IMR-90 (cell line): ENCODE measurements at regions not wholly inside any gene's neighbourhood (a gene's known extent, or its start where the extent isn't known, plus 50 kb on each side); places are given as distances from the start of the nearest gene placed in this dataset.

Source experiments
- ATAC-seq: fragments of 200-7000 bp; cut with Tn5 transposase; 2 replicates; pipeline ENCODE4 v1.9.1; 2020; ENCODE audit warnings: low read depth, mild to moderate bottlenecking, moderate library complexity
- BruUV-seq: library from RNA; stranded (reverse); fragments of 400-500 nt; replicated peaks from 2 replicates; lab custom pipeline; 2021; lab: Mats Ljungman, UMichigan
- CTCF ChIA-PET: fragments of 300-600 bp; formaldehyde crosslinking; extraction: SDS; loops from one replicate; lab custom pipeline; 2021; ENCODE audit warnings: antibody characterized with exemption; lab: Yijun Ruan, JAX
- POLR2A ChIA-PET: fragments of 300-600 bp; sonication (Branson Sonifier 250); formaldehyde crosslinking; loops from one replicate; lab custom pipeline; 2022; ENCODE audit warnings: antibody characterized with exemption; ENCODE audit not compliant: unreplicated experiment; lab: Charles Lee
- DNase-seq: peaks from one replicate; pipeline ENCODE4 v3.0.0; 2013
- H2AFZ ChIP-seq: replicated peaks from 2 replicates; pipeline ENCODE3; 2013; ENCODE audit warnings: low read length, mild to moderate bottlenecking; ENCODE audit not compliant: poor library complexity
- H2AK5ac ChIP-seq: 2 replicates; pipeline ENCODE4 v1.6.1; 2013; ENCODE audit warnings: low read depth, low read length, inconsistent platforms
- H2AK9ac ChIP-seq: replicated peaks from 2 replicates; pipeline ENCODE3; 2013; ENCODE audit warnings: mild to moderate bottlenecking, low read depth, low read length, moderate library complexity; ENCODE audit not compliant: poor library complexity
- H2BK120ac ChIP-seq: 2 replicates; pipeline ENCODE4 v1.6.1; 2013; ENCODE audit warnings: low read depth, low read length, inconsistent platforms
- H2BK15ac ChIP-seq: 3 replicates; pipeline ENCODE4 v1.6.1; 2013; ENCODE audit warnings: low read depth, low read length, inconsistent platforms
- H2BK20ac ChIP-seq: 2 replicates; pipeline ENCODE4 v1.6.1; 2013; ENCODE audit warnings: low read depth, mild to moderate bottlenecking, inconsistent platforms, low read length, moderate library complexity
- H2BK5ac ChIP-seq: 2 replicates; pipeline ENCODE4 v1.6.1; 2013; ENCODE audit warnings: mild to moderate bottlenecking, low read depth, low read length, inconsistent platforms; ENCODE audit not compliant: poor library complexity, severe bottlenecking
- H3K14ac ChIP-seq: replicated peaks from 2 replicates; pipeline ENCODE4 v1.6.1; 2013; ENCODE audit warnings: low read depth, low read length, inconsistent platforms
- H3K18ac ChIP-seq: 2 replicates; pipeline ENCODE4 v1.6.1; 2013; ENCODE audit warnings: low read depth, low read length, control low read depth
- H3K23ac ChIP-seq: 2 replicates; pipeline ENCODE4 v1.6.1; 2013; ENCODE audit warnings: low read depth, low read length, inconsistent platforms
- H3K27ac ChIP-seq: 2 replicates; pipeline ENCODE4 v1.5.1; 2013; ENCODE audit warnings: mild to moderate bottlenecking, control low read depth, low read length; ENCODE audit not compliant: insufficient read depth
- H3K27me3 ChIP-seq: 2 replicates; pipeline ENCODE4 v1.6.1; 2013; ENCODE audit warnings: low read length; ENCODE audit not compliant: control insufficient read depth, insufficient read depth
- H3K36me3 ChIP-seq: 2 replicates; pipeline ENCODE4 v1.6.1; 2013; ENCODE audit warnings: low read length, mixed read lengths; ENCODE audit not compliant: control insufficient read depth, insufficient read depth
- H3K4ac ChIP-seq: 2 replicates; pipeline ENCODE4 v1.6.1; 2013; ENCODE audit warnings: low read depth, low read length, inconsistent platforms
- H3K4me1 ChIP-seq: 2 replicates; pipeline ENCODE4 v1.6.1; 2013; ENCODE audit warnings: low read length, mixed read lengths; ENCODE audit not compliant: control insufficient read depth, insufficient read depth
- H3K4me2 ChIP-seq: 2 replicates; pipeline ENCODE4 v1.6.1; 2013; ENCODE audit warnings: low read depth, mild to moderate bottlenecking, control low read depth, low read length, moderate library complexity
- H3K4me3 ChIP-seq: 2 replicates; pipeline ENCODE4 v1.5.1; 2013; ENCODE audit warnings: low read depth, mild to moderate bottlenecking, control low read depth, low read length, moderate library complexity; ENCODE audit not compliant: insufficient read depth
- H3K56ac ChIP-seq: 2 replicates; pipeline ENCODE4 v1.6.1; 2013; ENCODE audit warnings: low read length, inconsistent platforms; ENCODE audit not compliant: insufficient read depth; ENCODE audit errors: extremely low read depth
- H3K79me1 ChIP-seq, 2 experiments: 2 replicates each; pipeline ENCODE4 v1.6.1; 2013; ENCODE audit warnings: low read length in 2 of 2, inconsistent platforms in 1 of 2, low read depth in 1 of 2
- H3K9ac ChIP-seq: 2 replicates; pipeline ENCODE4 v1.6.1; 2013; ENCODE audit warnings: low read depth, low read length, control low read depth
- H3K9me1 ChIP-seq: 2 replicates; pipeline ENCODE4 v1.6.1; 2013; ENCODE audit warnings: low read length, inconsistent platforms; ENCODE audit not compliant: insufficient read depth
- H3K9me3 ChIP-seq: 2 replicates; pipeline ENCODE4 v1.6.1; 2013; ENCODE audit warnings: low read length; ENCODE audit not compliant: control insufficient read depth, insufficient read depth
- H4K20me1 ChIP-seq: 2 replicates; pipeline ENCODE4 v1.6.1; 2013; ENCODE audit warnings: low read length, inconsistent platforms; ENCODE audit not compliant: insufficient read depth
- H4K5ac ChIP-seq: 2 replicates; pipeline ENCODE4 v1.6.1; 2013; ENCODE audit warnings: mild to moderate bottlenecking, low read depth, low read length, control low read depth
- H4K8ac ChIP-seq, 2 experiments: 2 replicates each; pipeline ENCODE4 v1.6.1; 2013; ENCODE audit warnings: low read depth in 2 of 2, low read length in 2 of 2, control low read depth in 1 of 2, inconsistent platforms in 1 of 2
- H4K91ac ChIP-seq: 2 replicates; pipeline ENCODE4 v1.6.1; 2013; ENCODE audit warnings: low read depth, low read length, inconsistent platforms; ENCODE audit not compliant: insufficient read depth
- BHLHE40 ChIP-seq: fragments of 150-350 bp; IDR thresholded peaks from 2 replicates; pipeline ENCODE4 v1.6.1; 2016; ENCODE audit warnings: mild to moderate bottlenecking, low read depth, low read length
- CEBPB ChIP-seq: IDR thresholded peaks from 2 replicates; pipeline ENCODE4 v1.6.1; 2012; ENCODE audit warnings: low read depth, low read length, improper control_type of control experiment
- CHD1 ChIP-seq: IDR thresholded peaks from 2 replicates; pipeline ENCODE4 v1.6.1; 2012; ENCODE audit warnings: low read depth, low read length, improper control_type of control experiment
- CTCF ChIP-seq: conservative IDR thresholded peaks from 2 replicates; pipeline ENCODE4 v1.5.1; 2012; ENCODE audit warnings: mild to moderate bottlenecking, low read depth, low read length, improper control_type of control experiment
- ELK1 ChIP-seq: fragments of 150-350 bp; IDR thresholded peaks from 2 replicates; pipeline ENCODE4 v1.6.1; 2016; ENCODE audit warnings: low read depth, mild to moderate bottlenecking, low read length, moderate library complexity, borderline replicate concordance
- FOS ChIP-seq: fragments of 150-350 bp; IDR thresholded peaks from 2 replicates; pipeline ENCODE4 v1.6.1; 2016; ENCODE audit warnings: low read depth, low read length
- MAFK ChIP-seq: IDR thresholded peaks from 2 replicates; pipeline ENCODE4 v1.6.1; 2012; ENCODE audit warnings: low read depth, low read length, improper control_type of control experiment
- MAZ ChIP-seq: IDR thresholded peaks from 2 replicates; pipeline ENCODE4 v1.6.1; 2012; ENCODE audit warnings: low read depth, mild to moderate bottlenecking, low read length, improper control_type of control experiment, moderate library complexity, borderline replicate concordance
- MXI1 ChIP-seq: IDR thresholded peaks from 2 replicates; pipeline ENCODE4 v1.6.1; 2012; ENCODE audit warnings: low read depth, mild to moderate bottlenecking, low read length, moderate library complexity, borderline replicate concordance
- NFE2L2 ChIP-seq: fragments of 150-350 bp; IDR thresholded peaks from 2 replicates; pipeline ENCODE4 v1.6.1; 2016; ENCODE audit warnings: low read depth, mild to moderate bottlenecking, low read length
- POLR2A ChIP-seq: IDR thresholded peaks from 2 replicates; pipeline ENCODE4 v1.6.1; 2012; ENCODE audit warnings: mild to moderate bottlenecking, low read depth, low read length
- RAD21 ChIP-seq: IDR thresholded peaks from 2 replicates; pipeline ENCODE4 v1.6.1; 2012; ENCODE audit warnings: low read length, improper control_type of control experiment
- RCOR1 ChIP-seq: IDR thresholded peaks from 2 replicates; pipeline ENCODE4 v1.6.1; 2012; ENCODE audit warnings: mild to moderate bottlenecking, low read length, improper control_type of control experiment; ENCODE audit not compliant: insufficient replicate concordance
- RFX5 ChIP-seq: IDR thresholded peaks from 2 replicates; pipeline ENCODE4 v1.8.0; 2012; ENCODE audit warnings: low read depth, mild to moderate bottlenecking, low read length, moderate library complexity
- SMC3 ChIP-seq: fragments of 150-350 bp; IDR thresholded peaks from 2 replicates; pipeline ENCODE4 v1.6.1; 2016; ENCODE audit warnings: low read depth, mild to moderate bottlenecking, antibody characterized with exemption, low read length, moderate library complexity
- USF2 ChIP-seq: fragments of 150-350 bp; IDR thresholded peaks from 2 replicates; pipeline ENCODE4 v1.6.1; 2017; ENCODE audit warnings: mild to moderate bottlenecking, antibody characterized with exemption, low read length, low read depth
- WGBS, 2 experiments: methylation state at CpG; one replicate each; pipeline versions ENCODE4 v1.1.5 to v1.1.7; 2013; ENCODE audit warnings: missing lambda C conversion rate in 2 of 2; ENCODE audit not compliant: insufficient read length in 1 of 2; ENCODE audit errors: extremely low coverage in 2 of 2; 5-methylcytosine and 5-hydroxymethylcytosine counted together
- dilution Hi-C: fragments of 300-500 bp; cut with HindIII; formaldehyde crosslinking; loops from one replicate; pipeline ENCODE4 v1.14.3; 2018; ENCODE audit warnings: low sequenced_read_pairs; ENCODE audit not compliant: unreplicated experiment
- in situ Hi-C: fragments of 300-500 bp; cut with MboI; formaldehyde crosslinking; loops from 3 replicates; pipeline ENCODE4 v1.14.3; 2019; ENCODE audit warnings: low sequenced_read_pairs, inconsistent platforms, mixed read lengths
- intact Hi-C: fragments of 100-400 bp; cut with micrococcal nuclease; formaldehyde crosslinking; loops from 2 replicates; pipeline ENCODE4 v1.10.0; 2022

- Histone ChIP-seq H2BK15ac (no peak overlapping the region), H3K4ac (no peak overlapping the region), H2AFZ (no peak overlapping the region), H3K79me1 (no peaks in the 10 kb centered on the region), H2BK20ac (no peak overlapping the region), H3K9me3 (no peaks in the 10 kb centered on the region), H4K5ac (no peak overlapping the region), H2AK9ac (no peak overlapping the region), H2BK5ac (no peak overlapping the region), H3K9ac (no peak overlapping the region), H3K14ac (no peak overlapping the region), H2BK120ac (no peak overlapping the region), H3K4me2 (no peak overlapping the region), H2AK5ac (no peak overlapping the region), H3K18ac (no peak overlapping the region), H3K9me1 (no peaks in the 10 kb centered on the region), H4K20me1 (no peaks in the 10 kb centered on the region), H3K4me3 (no peak overlapping the region), H4K8ac (no peak overlapping the region), H4K91ac (no peak overlapping the region), H3K36me3 (no peaks in the 10 kb centered on the region), H3K27me3 (no peaks in the 10 kb centered on the region), H3K27ac (no peak overlapping the region), H3K56ac (no peak overlapping the region), H3K23ac (no peak overlapping the region), H3K4me1 (no peaks in the 10 kb centered on the region; the same call in 1 of the 2 replicates)
- TF ChIP-seq RCOR1 (no peak), CTCF (no peak), CEBPB (no peak), NFE2L2 (no peak), SMC3 (no peak), BHLHE40 (no peak), MAZ (no peak), RAD21 (no peak), MXI1 (no peak), ELK1 (no peak), POLR2A (no peak), MAFK (no peak), FOS (no peak), USF2 (no peak), RFX5 (no peak), CHD1 (no peak)
- intact Hi-C loops (no loop called here), in situ Hi-C loops (no loop called here), dilution Hi-C loops (no loop called here)
- ChIA-PET CTCF (no interaction called here), POLR2A (no interaction called here)
- WGBS, 2 experiments: no CpG with 5 or more reads among the region's 2 CpGs
- BruUV-seq: no TSS peak
- ATAC-seq (no peak), DNase-seq (no peak)
Observed at GRCh38 chr3:25910105-25910504, 120.2 kb downstream of the OXSM start.
